ENCODE measurements at regions not wholly inside any gene's neighbourhood (a gene's known extent, or its start where the extent isn't known, plus 50 kb on each side); places are given as distances from the start of the nearest gene placed in this dataset.

DNA sequence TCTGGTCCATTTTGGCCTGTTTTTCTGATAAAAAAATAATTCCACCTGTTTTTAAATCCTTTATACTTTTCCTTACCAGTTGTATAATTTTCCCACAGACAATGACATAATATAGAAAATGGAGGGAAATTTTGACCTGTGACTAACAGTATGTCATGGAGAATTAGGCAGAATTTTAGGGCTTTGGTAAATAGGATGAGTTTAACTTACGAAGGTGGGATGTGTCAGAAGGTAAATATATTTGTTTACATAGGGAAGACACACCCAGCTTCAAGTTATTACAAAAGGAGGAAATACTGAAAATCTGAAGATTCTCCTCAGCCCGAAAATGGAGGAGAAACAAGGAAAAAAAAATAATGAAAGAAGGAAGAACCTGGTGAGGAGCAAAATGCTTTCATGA is 64.6 kb upstream of the PPP3CA start:
- TF ChIP-seq EZH2 (IDR thresholded peaks at IDR 0.05; ENCODE audit: low read length) (no peak), CTCF (optimal IDR thresholded peaks at IDR 0.05 in 1 of 3, IDR thresholded peaks at IDR 0.05 in 1 of 3, conservative IDR thresholded peaks at IDR 0.05 in 1 of 3; ENCODE audit: extremely low read depth in 1 of 3, insufficient read depth in 2 of 3, low read length in 3 of 3) (no peak)
